Stomach (tissue), 8 donors: ENCODE measurements at regions not wholly inside any gene's neighbourhood (a gene's known extent, or its start where the extent isn't known, plus 50 kb on each side); places are given as distances from the start of the nearest gene placed in this dataset.
"Not testable (repeated sequence)": the region's sequence is repeated elsewhere in the genome, so short reads cannot be mapped to it uniquely, and the experiment has no call there.

Experiments used
- DNase-seq, 2 donors: peaks; one replicate each; pipeline versions ENCODE4 v3.0.0 to v3.0.0-alpha.2; 2013 to 2019
- H3K27ac ChIP-seq, 5 donors: fragments of 200-600 bp in 4 of 5; sonication (generic) in 4 of 5; one replicate each; pipeline ENCODE4 v1.5.1; 2013 to 2019; ENCODE audit warnings: mild to moderate bottlenecking in 1 of 5, moderate library complexity in 1 of 5
- H3K27me3 ChIP-seq, 3 donors: fragments of 200-600 bp; sonication (generic); one replicate each; pipeline ENCODE4 v1.5.1; 2017 to 2019; ENCODE audit warnings: mixed run types in 1 of 3
- H3K36me3 ChIP-seq, 4 donors: fragments of 200-600 bp; sonication (generic); 1 replicate in 3 of 4; 2 replicates in 1 of 4; pipeline ENCODE4 v1.5.1; 2016 to 2019
- H3K4me1 ChIP-seq, 4 donors: fragments of 200-600 bp; sonication (generic); one replicate each; pipeline ENCODE4 v1.5.1; 2016 to 2019
- H3K4me3 ChIP-seq, 4 donors: fragments of 200-600 bp; sonication (generic) in 3 of 4; one replicate each; pipeline ENCODE4 v1.5.1; 2016 to 2019; ENCODE audit warnings: mild to moderate bottlenecking in 1 of 4
- H3K9me3 ChIP-seq, 4 donors: fragments of 200-600 bp; sonication (generic); one replicate each; pipeline ENCODE4 v1.5.1; 2016 to 2019
- CTCF ChIP-seq, 7 experiments: fragments of 450-650 bp in 4 of 7; fragments of 200-600 bp in 3 of 7; sonication (generic) in 3 of 7; IDR thresholded peaks; one replicate each; pipeline ENCODE4 v1.5.1; 2016 to 2019; ENCODE audit warnings: antibody characterized with exemption in 7 of 7, control low read depth in 2 of 7, mild to moderate bottlenecking in 1 of 7
- EP300 ChIP-seq: sonication (generic); formaldehyde crosslinking; IDR thresholded peaks from one replicate; pipeline ENCODE4 v1.6.1; 2017; ENCODE audit warnings: antibody characterized with exemption
- POLR2A ChIP-seq, 4 donors: fragments of 450-650 bp; IDR thresholded peaks; one replicate each; pipeline ENCODE4 v1.6.1; 2016; ENCODE audit warnings: antibody characterized with exemption in 4 of 4, control low read depth in 2 of 4, mild to moderate bottlenecking in 1 of 4, moderate library complexity in 1 of 4
- POLR2AphosphoS5 ChIP-seq, 3 donors: sonication (generic); formaldehyde crosslinking; IDR thresholded peaks; one replicate each; pipeline ENCODE4 v1.6.1; 2016; ENCODE audit warnings: antibody characterized with exemption in 3 of 3
- WGBS, 5 donors: extraction: QIAGEN DNeasy Blood & Tissue Kit in 3 of 5; methylation state at CpG; one replicate each; pipeline versions ENCODE4 v1.1.5 to v1.1.7; 2013 to 2018; 5-methylcytosine and 5-hydroxymethylcytosine counted together
- intact Hi-C: fragments of 100-400 bp; cut with DNase I; formaldehyde crosslinking; loops from one replicate; pipeline ENCODE4 v1.15.1; 2023; ENCODE audit warnings: low total_unique reads
- donor health status: healthy with polysubstance abuse.
- donor health status: Bipolar disorder and iron deficiency.
- donor health status: healthy.

GRCh38 chr4:141330616-141331015 lies 109.9 kb downstream of the ZNF330 start:
- intact Hi-C loops, result no loop called here
- H3K27ac ChIP-seq, result no peak overlapping the region
- TF ChIP-seq POLR2A (IDR thresholded peaks at IDR 0.05), result no peak
- TF ChIP-seq POLR2AphosphoS5 (IDR thresholded peaks at IDR 0.05), result no peak
- TF ChIP-seq EP300, result no peak
- TF ChIP-seq CTCF (IDR thresholded peaks at IDR 0.05), result no peak
- H3K27me3 ChIP-seq, result peaks cover 0 to 16% (median 0%) of the 10 kb centered on the region in 3 donors
- H3K36me3 ChIP-seq, result no peaks in the 10 kb centered on the region
- no peaks in the 10 kb centered on the region for H3K9me3 ChIP-seq
- 82 to 93% (median 86%) methylated on average over 1 of the region's 1 CpG for WGBS, 5 donors
- no peak overlapping the region for H3K4me3 ChIP-seq
- H3K4me1 ChIP-seq, result peaks cover 4 to 21% (median 8%) of the 10 kb centered on the region in 4 donors
- DNase-seq, result no peak

- Histone ChIP-seq H3K9me3 (no peaks in the 10 kb centered on the region), H3K4me3 (peak overlapping the region in 1 of 4 donors; percentile 49), H3K4me1 (peaks cover 4 to 21% (median 8%) of the 10 kb centered on the region in 4 donors), H3K27me3 (peaks cover 0 to 16% (median 0%) of the 10 kb centered on the region in 3 donors), H3K36me3 (no peaks in the 10 kb centered on the region), H3K27ac (peak overlapping the region in 2 of 5 donors; percentile 13 to 82)
- DNase-seq, result no peak
- intact Hi-C loops, result no loop called here
- WGBS, 5 donors, result 85 to 95% (median 88%) methylated on average over 14 of the region's 14 CpGs
- no peak for TF ChIP-seq POLR2AphosphoS5 (IDR thresholded peaks at IDR 0.05)
- no peak for TF ChIP-seq POLR2A (IDR thresholded peaks at IDR 0.05)
- TF ChIP-seq CTCF (IDR thresholded peaks at IDR 0.05), result no peak
- TF ChIP-seq EP300, result no peak
Measured at GRCh38 chr4:141331534-141332358, 111.1 kb downstream of the ZNF330 start.

- H3K36me3 ChIP-seq, intact Hi-C loops, H3K9me3 ChIP-seq: not testable (repeated sequence)
- WGBS, 5 donors, result 57 to 85% (median 66%) methylated on average over 23 to 33 of the region's 33 CpGs
- Histone ChIP-seq H3K27ac (peak overlapping the region; percentile 13 to 82 (median 57)), H3K4me3 (peak overlapping the region; percentile 37 to 49 (median 44)), H3K27me3 (peaks cover 0 to 16% (median 0%) of the 10 kb centered on the region in 3 donors), H3K4me1 (peaks cover 4 to 21% (median 8%) of the 10 kb centered on the region in 4 donors)
- DNase-seq, result peak in 1 of 2 donors; percentile 32
Measured at GRCh38 chr4:141332359-141333181, 111.9 kb downstream of the ZNF330 start.

GRCh38 chr4:141333456-141334230 lies 112.9 kb downstream of the ZNF330 start:
- peak in 1 of 2 donors; percentile 42 for DNase-seq
- H3K9me3 ChIP-seq, intact Hi-C loops, H3K36me3 ChIP-seq: not testable (repeated sequence)
- peak overlapping the region; percentile 56 to 82 (median 69) for H3K27ac ChIP-seq
- peaks cover 0 to 16% (median 0%) of the 10 kb centered on the region in 3 donors for H3K27me3 ChIP-seq
- peaks cover 4 to 21% (median 8%) of the 10 kb centered on the region in 4 donors for H3K4me1 ChIP-seq
- H3K4me3 ChIP-seq, result peak overlapping the region; percentile 37 to 49 (median 44)
- peak in 2 of 3 donors; percentile 31 to 38 for TF ChIP-seq POLR2AphosphoS5 (IDR thresholded peaks at IDR 0.05)
- 6 to 40% (median 12%) methylated on average over 9 to 24 of the region's 24 CpGs for WGBS, 5 donors

GRCh38 chr4:141335166-141335565 lies 114.5 kb downstream of the ZNF330 start:
- TF ChIP-seq POLR2AphosphoS5 (IDR thresholded peaks at IDR 0.05), result no peak
- TF ChIP-seq POLR2A (IDR thresholded peaks at IDR 0.05), result no peak
- TF ChIP-seq EP300, result no peak
- TF ChIP-seq CTCF (IDR thresholded peaks at IDR 0.05), result no peak
- intact Hi-C loops, result no loop called here

More at GRCh38 chr4:141335166-141335565, 114.5 kb downstream of the ZNF330 start:
- Histone ChIP-seq H3K4me3 (no peak overlapping the region), H3K27me3 (peaks cover 0 to 16% (median 0%) of the 10 kb centered on the region in 3 donors), H3K36me3 (no peaks in the 10 kb centered on the region), H3K9me3 (no peaks in the 10 kb centered on the region), H3K27ac (peak overlapping the region in 1 of 5 donors; percentile 82), H3K4me1 (peaks cover 4 to 21% (median 8%) of the 10 kb centered on the region in 4 donors)
- 70 to 78% (median 75%) methylated on average over 1 of the region's 1 CpG for WGBS, 5 donors
- no peak for DNase-seq
